HEK293 (cell line): ENCODE measurements at regions not wholly inside any gene's neighbourhood (a gene's known extent, or its start where the extent isn't known, plus 50 kb on each side); places are given as distances from the start of the nearest gene placed in this dataset.

Experiments used
- CTCF ChIP-seq: fragments of 450-650 bp; formaldehyde crosslinking; IDR thresholded peaks from 2 replicates; pipeline ENCODE4 v1.5.1; 2016; ENCODE audit warnings: missing biosample characterization, missing genetic modification characterization
- GFI1B ChIP-seq: fragments of 450-650 bp; formaldehyde crosslinking; IDR thresholded peaks from 2 replicates; pipeline ENCODE4 v1.5.1; 2016; ENCODE audit warnings: missing biosample characterization, missing genetic modification characterization
- HIC1 ChIP-seq: fragments of 450-650 bp; formaldehyde crosslinking; IDR thresholded peaks from 2 replicates; pipeline ENCODE4 v1.5.1; 2016; ENCODE audit warnings: missing biosample characterization, missing genetic modification characterization
- RBAK ChIP-seq: fragments of 450-650 bp; formaldehyde crosslinking; IDR thresholded peaks from 2 replicates; pipeline ENCODE4 v1.5.1; 2016; ENCODE audit warnings: missing biosample characterization, missing genetic modification characterization
- SALL2 ChIP-seq: fragments of 450-650 bp; formaldehyde crosslinking; IDR thresholded peaks from 2 replicates; pipeline ENCODE4 v1.5.0; 2017; ENCODE audit warnings: missing biosample characterization, mild to moderate bottlenecking, missing genetic modification characterization, borderline replicate concordance
- SETDB1 ChIP-seq: IDR thresholded peaks from one replicate; pipeline ENCODE4 v1.6.1; 2017; ENCODE audit warnings: mild to moderate bottlenecking, low read length, moderate library complexity, mixed read lengths; ENCODE audit not compliant: insufficient read length
- TCF7L2 ChIP-seq: IDR thresholded peaks from 2 replicates; pipeline ENCODE4 v1.6.1; 2011; ENCODE audit warnings: low read depth, mild to moderate bottlenecking, inconsistent platforms, low read length, moderate library complexity, borderline replicate concordance
- TRIM28 ChIP-seq: IDR thresholded peaks from 2 replicates; pipeline ENCODE4 v1.6.1; 2011; ENCODE audit warnings: low read length, control low read depth, borderline replicate concordance
- ZBTB7A ChIP-seq: fragments of 450-650 bp; formaldehyde crosslinking; IDR thresholded peaks from 2 replicates; pipeline ENCODE4 v1.5.1; 2016; ENCODE audit warnings: low read depth, missing biosample characterization, missing genetic modification characterization
- ZNF292 ChIP-seq: fragments of 450-650 bp; formaldehyde crosslinking; IDR thresholded peaks from 2 replicates; pipeline ENCODE4 v1.5.1; 2016; ENCODE audit warnings: low read depth, missing biosample characterization, missing genetic modification characterization, borderline replicate concordance
- ZNF449 ChIP-seq: fragments of 450-650 bp; formaldehyde crosslinking; IDR thresholded peaks from 2 replicates; pipeline ENCODE4 v1.5.1; 2017; ENCODE audit warnings: missing biosample characterization, mild to moderate bottlenecking, missing genetic modification characterization, moderate library complexity
- ZNF548 ChIP-seq: fragments of 450-650 bp; formaldehyde crosslinking; IDR thresholded peaks from 2 replicates; pipeline ENCODE4 v1.5.1; 2016; ENCODE audit warnings: missing biosample characterization, missing genetic modification characterization
- ZNF701 ChIP-seq: fragments of 450-650 bp; formaldehyde crosslinking; IDR thresholded peaks from 2 replicates; pipeline ENCODE4 v1.5.1; 2016; ENCODE audit warnings: missing biosample characterization, missing genetic modification characterization

GRCh38 chr5:116370149-116370548 lies 204.5 kb downstream of the SEMA6A start:
- TF ChIP-seq CTCF (tag by site-specific recombination) (no peak), TRIM28 (no peak), SETDB1 (no peak), SALL2 (tag by site-specific recombination) (no peak), ZBTB7A (no peak), ZNF449 (tag by site-specific recombination) (no peak), HIC1 (no peak), ZNF292 (tag by site-specific recombination) (no peak), ZNF548 (no peak), TCF7L2 (no peak), GFI1B (tag by site-specific recombination) (no peak), RBAK (no peak), ZNF701 (tag by site-specific recombination) (no peak)
